ENCODE measurements at regions not wholly inside any gene's neighbourhood (a gene's known extent, or its start where the extent isn't known, plus 50 kb on each side); places are given as distances from the start of the nearest gene placed in this dataset.
A peak's percentile ranks its signal among the peaks of the same experiment; 100 is the strongest.

DNA sequence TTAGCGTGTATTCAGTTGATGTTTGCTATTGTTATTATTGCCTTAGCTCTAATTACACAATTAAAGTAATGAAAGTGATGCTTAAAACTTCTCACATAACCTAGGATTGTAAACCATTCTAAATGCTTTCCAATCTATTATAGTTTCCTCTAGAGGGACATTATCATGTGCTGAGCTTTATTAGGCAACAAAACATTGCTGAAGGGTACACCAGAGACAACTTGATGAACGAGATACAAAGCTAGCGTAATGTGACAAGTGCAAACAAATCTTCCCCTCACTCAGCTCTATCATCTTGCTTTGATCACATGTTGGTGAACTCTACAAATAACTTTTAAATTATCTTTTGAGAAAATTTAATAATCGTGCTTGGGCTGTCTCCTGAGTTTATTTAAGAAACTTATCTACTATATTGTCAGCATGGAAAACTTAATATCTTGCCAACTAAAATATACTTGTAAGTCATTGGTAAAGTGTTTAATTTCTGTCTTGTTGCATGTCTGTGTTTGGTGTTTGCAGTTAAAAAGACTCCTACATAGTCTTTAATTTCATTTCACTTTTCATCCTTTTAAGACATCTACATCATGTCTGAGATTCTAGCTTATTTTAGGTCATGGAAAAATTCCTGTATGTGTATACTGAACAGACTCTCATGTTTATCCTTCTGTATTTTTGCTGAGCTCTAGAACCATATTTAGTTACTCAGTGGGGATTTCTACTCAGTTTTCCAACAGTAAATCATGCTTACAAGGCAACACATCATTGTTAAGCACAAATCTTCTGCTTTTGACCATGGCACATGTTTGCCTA is 104.2 kb upstream of the ADAMTS5 start:
- H3K36me3 ChIP-seq (ENCODE audit: control insufficient read depth in 4 of 4, insufficient read depth in 4 of 4, low read length in 4 of 4): no peaks in the 10 kb centered on the region
- H3K4me1 ChIP-seq (ENCODE audit: control insufficient read depth in 5 of 5, insufficient read depth in 5 of 5, low read length in 5 of 5): peaks cover 0 to 5% (median 0%) of the 10 kb centered on the region in 5 donors
- no peak overlapping the region for H3K27ac ChIP-seq (ENCODE audit: low read depth in 1 of 2, low read length in 1 of 2)
- H3K27me3 ChIP-seq (ENCODE audit: control insufficient read depth in 3 of 3, insufficient read depth in 3 of 3, low read length in 2 of 3): no peaks in the 10 kb centered on the region
- ATAC-seq (ENCODE audit: insufficient read depth, low FRiP score) (no peak), DNase-seq (peak in 2 of 3 donors; percentile 34 to 55)
- 55 to 70% methylated on average over 4 of the region's 4 CpGs for WGBS, 2 donors
- no peak overlapping the region for H3K9ac ChIP-seq (ENCODE audit: insufficient read depth in 1 of 2, low read length in 2 of 2)
- TF ChIP-seq CTCF (IDR thresholded peaks at IDR 0.05; ENCODE audit: control extremely low read depth, extremely low read depth): no peak
- H3K4me3 ChIP-seq: no peak overlapping the region
- peaks cover 0 to 3% (median 0%) of the 10 kb centered on the region in 4 donors for H3K9me3 ChIP-seq (ENCODE audit: control insufficient read depth in 4 of 4, insufficient read depth in 3 of 4, low read length in 3 of 4)

- H3K4me1 ChIP-seq (ENCODE audit: control insufficient read depth in 5 of 5, insufficient read depth in 5 of 5, low read length in 5 of 5): peaks cover 0 to 5% (median 0%) of the 10 kb centered on the region in 5 donors
- no peaks in the 10 kb centered on the region for H3K36me3 ChIP-seq (ENCODE audit: control insufficient read depth in 4 of 4, insufficient read depth in 4 of 4, low read length in 4 of 4)
- H3K9me3 ChIP-seq (ENCODE audit: control insufficient read depth in 4 of 4, insufficient read depth in 3 of 4, low read length in 3 of 4): peaks cover 0 to 3% (median under 1%) of the 10 kb centered on the region in 4 donors
- H3K27ac ChIP-seq (ENCODE audit: low read depth in 1 of 2, low read length in 1 of 2): no peak overlapping the region
- TF ChIP-seq CTCF (IDR thresholded peaks at IDR 0.05; ENCODE audit: control extremely low read depth, extremely low read depth): no peak
- no peak overlapping the region for H3K4me3 ChIP-seq
- H3K27me3 ChIP-seq (ENCODE audit: control insufficient read depth in 3 of 3, insufficient read depth in 3 of 3, low read length in 2 of 3): no peaks in the 10 kb centered on the region
- no peak for DNase-seq
- no peak overlapping the region for H3K9ac ChIP-seq (ENCODE audit: insufficient read depth in 1 of 2, low read length in 2 of 2)
- ATAC-seq (ENCODE audit: insufficient read depth, low FRiP score): no peak
Observed at GRCh38 chr21:27068811-27069210, 101.9 kb upstream of the ADAMTS5 start.

- Histone ChIP-seq H3K27me3 (ENCODE audit: control insufficient read depth in 3 of 3, insufficient read depth in 3 of 3, low read length in 2 of 3) (no peaks in the 10 kb centered on the region), H3K4me3 (no peak overlapping the region), H3K36me3 (ENCODE audit: control insufficient read depth in 4 of 4, insufficient read depth in 4 of 4, low read length in 4 of 4) (no peaks in the 10 kb centered on the region), H3K4me1 (ENCODE audit: control insufficient read depth in 5 of 5, insufficient read depth in 5 of 5, low read length in 5 of 5) (peaks cover 0 to 5% (median 0%) of the 10 kb centered on the region in 5 donors), H3K9me3 (ENCODE audit: control insufficient read depth in 4 of 4, insufficient read depth in 3 of 4, low read length in 3 of 4) (peaks cover 0 to 9% (median 3%) of the 10 kb centered on the region in 4 donors), H3K9ac (ENCODE audit: insufficient read depth in 1 of 2, low read length in 2 of 2) (no peak overlapping the region), H3K27ac (ENCODE audit: low read depth in 1 of 2, low read length in 1 of 2) (no peak overlapping the region)
- 82 to 84% methylated on average over 1 of the region's 1 CpG for WGBS, 2 donors
- no peak for TF ChIP-seq CTCF (IDR thresholded peaks at IDR 0.05; ENCODE audit: control extremely low read depth, extremely low read depth)
- ATAC-seq (ENCODE audit: insufficient read depth, low FRiP score): no peak
- no peak for DNase-seq
Observed at GRCh38 chr21:27067226-27067625, 100.3 kb upstream of the ADAMTS5 start.

All from lung (tissue), 11 donors.